Liver (tissue), 8 donors: ENCODE measurements at regions not wholly inside any gene's neighbourhood (a gene's known extent, or its start where the extent isn't known, plus 50 kb on each side); places are given as distances from the start of the nearest gene placed in this dataset.

ENCODE experiments used
- DNase-seq: peaks from one replicate; pipeline ENCODE4 v3.0.0-alpha.2; 2017; ENCODE audit warnings: low spot score
- H3K27ac ChIP-seq, 2 donors: one replicate each; pipeline ENCODE4 v1.7.0; 2013; ENCODE audit warnings: inconsistent platforms in 2 of 2, low read length in 2 of 2, control low read depth in 1 of 2, low read depth in 1 of 2, mild to moderate bottlenecking in 1 of 2
- H3K27me3 ChIP-seq, 4 donors: one replicate each; pipeline versions ENCODE4 v1.6.1 to v1.7.0; 2013; ENCODE audit warnings: low read length in 3 of 4, inconsistent platforms in 1 of 4, mild to moderate bottlenecking in 1 of 4, moderate library complexity in 1 of 4; ENCODE audit not compliant: control insufficient read depth in 4 of 4, insufficient read depth in 4 of 4
- H3K36me3 ChIP-seq, 4 donors: one replicate each; pipeline versions ENCODE4 v1.6.1 to v1.7.0; 2013; ENCODE audit warnings: low read length in 3 of 4, mild to moderate bottlenecking in 3 of 4, low read depth in 1 of 4, moderate library complexity in 1 of 4; ENCODE audit not compliant: control insufficient read depth in 4 of 4, insufficient read depth in 3 of 4
- H3K4me1 ChIP-seq, 4 donors: one replicate each; pipeline versions ENCODE4 v1.6.1 to v1.7.0; 2013; ENCODE audit warnings: low read length in 3 of 4, mild to moderate bottlenecking in 3 of 4, moderate library complexity in 1 of 4; ENCODE audit not compliant: control insufficient read depth in 4 of 4, insufficient read depth in 4 of 4
- H3K4me3 ChIP-seq, 3 donors: one replicate each; pipeline versions ENCODE4 v1.6.1 to v1.7.0; 2013; ENCODE audit warnings: low read length in 3 of 3, control low read depth in 1 of 3, low read depth in 1 of 3, mild to moderate bottlenecking in 1 of 3
- H3K9ac ChIP-seq, 2 donors: one replicate each; pipeline ENCODE4 v1.7.0; 2013; ENCODE audit warnings: low read length in 2 of 2, mild to moderate bottlenecking in 2 of 2, moderate library complexity in 2 of 2, control low read depth in 1 of 2, low read depth in 1 of 2
- H3K9me3 ChIP-seq, 4 donors: one replicate each; pipeline versions ENCODE4 v1.6.1 to v1.7.0; 2013; ENCODE audit warnings: low read length in 3 of 4; ENCODE audit not compliant: control insufficient read depth in 4 of 4
- ATF3 ChIP-seq: IDR thresholded peaks from 2 replicates; pipeline ENCODE4 v1.6.1; 2016; ENCODE audit warnings: antibody characterized with exemption
- CTCF ChIP-seq: fragments of 150-350 bp; IDR thresholded peaks from 2 replicates; pipeline ENCODE4 v1.5.1; 2017; ENCODE audit warnings: improper control_type of control experiment, low read depth, low read length; ENCODE audit not compliant: missing input control
- EGR1 ChIP-seq, 2 donors: IDR thresholded peaks; 2 replicates each; pipeline ENCODE4 v1.6.1; 2016 to 2018; ENCODE audit warnings: antibody characterized with exemption in 2 of 2, low read depth in 2 of 2
- GABPA ChIP-seq, 2 donors: IDR thresholded peaks in 1 of 2; conservative IDR thresholded peaks in 1 of 2; 2 replicates each; pipeline ENCODE4 v1.6.1; 2016; ENCODE audit warnings: antibody characterized with exemption in 2 of 2, mild to moderate bottlenecking in 1 of 2, moderate library complexity in 1 of 2
- HNF4A ChIP-seq, 2 donors: conservative IDR thresholded peaks; 2 replicates each; pipeline ENCODE4 v1.6.1; 2016; ENCODE audit warnings: antibody characterized with exemption in 2 of 2, mild to moderate bottlenecking in 2 of 2
- JUND ChIP-seq, 2 donors: IDR thresholded peaks; 2 replicates each; pipeline ENCODE4 v1.6.1; 2016; ENCODE audit warnings: antibody characterized with exemption in 2 of 2
- NR2F2 ChIP-seq: IDR thresholded peaks from 2 replicates; pipeline ENCODE4 v1.6.1; 2016; ENCODE audit warnings: antibody characterized with exemption
- RAD21 ChIP-seq, 2 donors: IDR thresholded peaks; 2 replicates each; pipeline ENCODE4 v1.6.1; 2016; ENCODE audit warnings: antibody characterized with exemption in 2 of 2, mild to moderate bottlenecking in 2 of 2
- REST ChIP-seq: IDR thresholded peaks from 2 replicates; pipeline ENCODE4 v1.6.1; 2016; ENCODE audit warnings: antibody characterized with exemption, mild to moderate bottlenecking
- SP1 ChIP-seq: IDR thresholded peaks from 2 replicates; pipeline ENCODE4 v1.6.1; 2018; ENCODE audit warnings: antibody characterized with exemption, mild to moderate bottlenecking
- TAF1 ChIP-seq: conservative IDR thresholded peaks from 2 replicates; pipeline ENCODE4 v1.6.1; 2016; ENCODE audit warnings: antibody characterized with exemption, mild to moderate bottlenecking
- YY1 ChIP-seq: IDR thresholded peaks from 2 replicates; pipeline ENCODE4 v1.6.1; 2016; ENCODE audit warnings: antibody characterized with exemption, mild to moderate bottlenecking
- ZBTB33 ChIP-seq: IDR thresholded peaks from 2 replicates; pipeline ENCODE4 v1.6.1; 2016; ENCODE audit warnings: antibody characterized with exemption
- WGBS: extraction: QIAGEN DNeasy Blood & Tissue Kit; methylation state at CpG from one replicate; pipeline ENCODE4 v1.1.7; 2013; 5-methylcytosine and 5-hydroxymethylcytosine counted together
- donor health status: healthy.
- donor health status: healthy.
- donor health status: healthy.
- donor health status: healthy.
- donor health status: healthy.

GRCh38 chr6:170186941-170187668, 103.8 kb downstream of the DLL1 start:
- no peak overlapping the region for H3K27ac ChIP-seq
- no peaks in the 10 kb centered on the region for H3K27me3 ChIP-seq
- no peak for DNase-seq
- H3K9me3 ChIP-seq, result peaks cover 0 to 7% (median 3%) of the 10 kb centered on the region in 4 donors
- no peaks in the 10 kb centered on the region for H3K36me3 ChIP-seq
- TF ChIP-seq REST (no peak), ATF3 (no peak), NR2F2 (no peak), TAF1 (no peak), GABPA (IDR thresholded peaks at IDR 0.05 in 1 of 2, conservative IDR thresholded peaks at IDR 0.05 in 1 of 2) (no peak), EGR1 (IDR thresholded peaks at IDR 0.05; ENCODE audit: low read depth in 2 of 2) (no peak), CTCF (no peak), YY1 (no peak), JUND (IDR thresholded peaks at IDR 0.05) (no peak)
- H3K9ac ChIP-seq, result no peak overlapping the region
- 87% methylated on average over 18 of the region's 18 CpGs for WGBS
- H3K4me3 ChIP-seq, result no peak overlapping the region
- no peaks in the 10 kb centered on the region for H3K4me1 ChIP-seq

- H3K36me3 ChIP-seq, result no peaks in the 10 kb centered on the region
- H3K4me3 ChIP-seq, result no peak overlapping the region
- H3K4me1 ChIP-seq, result no peaks in the 10 kb centered on the region
- 82% methylated on average over 30 of the region's 30 CpGs for WGBS
- no peak for TF ChIP-seq YY1
- TF ChIP-seq NR2F2, result no peak
- no peak for TF ChIP-seq ZBTB33
- no peak for TF ChIP-seq SP1
- TF ChIP-seq RAD21 (IDR thresholded peaks at IDR 0.05), result no peak
- no peak for TF ChIP-seq HNF4A (conservative IDR thresholded peaks at IDR 0.05)
- no peak overlapping the region for H3K9ac ChIP-seq
- DNase-seq, result no peak
- peaks cover 0 to 11% (median 5%) of the 10 kb centered on the region in 4 donors for H3K9me3 ChIP-seq
- H3K27me3 ChIP-seq, result no peaks in the 10 kb centered on the region
- H3K27ac ChIP-seq, result no peak overlapping the region
These were observed 104.6 kb downstream of the DLL1 start for GRCh38 chr6:170186006-170186935.
